KMS-11 (cell line): ENCODE measurements at regions not wholly inside any gene's neighbourhood (a gene's known extent, or its start where the extent isn't known, plus 50 kb on each side); places are given as distances from the start of the nearest gene placed in this dataset.

Experiments used
- H2AFZ ChIP-seq: fragments of 200-600 bp; sonication (generic); 2 replicates; pipeline ENCODE4 v1.6.1; 2016; ENCODE audit warnings: antibody characterized with exemption, mixed run types, low read depth
- H3K27ac ChIP-seq: fragments of 200-600 bp; sonication (generic); 2 replicates; pipeline ENCODE4 v1.6.1; 2016; ENCODE audit warnings: mild to moderate bottlenecking, mixed run types
- H3K27me3 ChIP-seq: fragments of 200-600 bp; sonication (generic); 2 replicates; pipeline ENCODE4 v1.6.1; 2017; ENCODE audit warnings: mild to moderate bottlenecking, low read depth, mixed run types, moderate library complexity; ENCODE audit not compliant: insufficient read depth
- H3K36me3 ChIP-seq: fragments of 200-600 bp; sonication (generic); 2 replicates; pipeline ENCODE4 v1.6.1; 2017; ENCODE audit warnings: mild to moderate bottlenecking, mixed run types; ENCODE audit not compliant: insufficient read depth
- H3K4me1 ChIP-seq: fragments of 200-600 bp; sonication (generic); 2 replicates; pipeline ENCODE4 v1.6.1; 2016; ENCODE audit warnings: mild to moderate bottlenecking, low read depth, mixed run types; ENCODE audit not compliant: poor library complexity, severe bottlenecking
- H3K4me2 ChIP-seq: fragments of 200-600 bp; sonication (generic); 2 replicates; pipeline ENCODE4 v1.7.0; 2016; ENCODE audit warnings: mild to moderate bottlenecking, mixed run types
- H3K4me3 ChIP-seq: fragments of 200-600 bp; sonication (generic); IDR thresholded peaks from 2 replicates; pipeline ENCODE4 v1.6.1; 2017; ENCODE audit warnings: low read depth, low read length, mixed read lengths; ENCODE audit not compliant: insufficient read depth
- H3K79me2 ChIP-seq: fragments of 200-600 bp; sonication (generic); 2 replicates; pipeline ENCODE4 v1.6.1; 2016; ENCODE audit warnings: low read depth, mixed run types; ENCODE audit not compliant: insufficient read depth
- H3K9ac ChIP-seq: fragments of 200-600 bp; sonication (generic); 2 replicates; pipeline ENCODE4 v1.6.1; 2016; ENCODE audit warnings: mild to moderate bottlenecking, mixed run types
- H4K20me1 ChIP-seq: fragments of 200-600 bp; sonication (generic); 2 replicates; pipeline ENCODE4 v1.6.1; 2016; ENCODE audit warnings: mild to moderate bottlenecking, mixed run types; ENCODE audit not compliant: insufficient read depth
- CTCF ChIP-seq: fragments of 200-600 bp; sonication (generic); conservative IDR thresholded peaks from 2 replicates; pipeline ENCODE4 v1.6.1; 2017; ENCODE audit warnings: low read depth, mild to moderate bottlenecking, antibody characterized with exemption, low read length, moderate library complexity, mixed read lengths

GRCh38 chr2:122539920-122540319, 784.5 kb downstream of the TSN start:
- H2AFZ ChIP-seq = no peak overlapping the region
- H3K27ac ChIP-seq = no peak overlapping the region
- H3K4me2 ChIP-seq = no peak overlapping the region
- TF ChIP-seq CTCF = no peak
- no peaks in the 10 kb centered on the region for H3K36me3 ChIP-seq
- H3K79me2 ChIP-seq = no peaks in the 10 kb centered on the region
- H3K4me3 ChIP-seq = no peak overlapping the region
- no peaks in the 10 kb centered on the region for H3K27me3 ChIP-seq
- H3K4me1 ChIP-seq = no peaks in the 10 kb centered on the region
- no peak overlapping the region for H3K9ac ChIP-seq
- no peaks in the 10 kb centered on the region for H4K20me1 ChIP-seq

DNA sequence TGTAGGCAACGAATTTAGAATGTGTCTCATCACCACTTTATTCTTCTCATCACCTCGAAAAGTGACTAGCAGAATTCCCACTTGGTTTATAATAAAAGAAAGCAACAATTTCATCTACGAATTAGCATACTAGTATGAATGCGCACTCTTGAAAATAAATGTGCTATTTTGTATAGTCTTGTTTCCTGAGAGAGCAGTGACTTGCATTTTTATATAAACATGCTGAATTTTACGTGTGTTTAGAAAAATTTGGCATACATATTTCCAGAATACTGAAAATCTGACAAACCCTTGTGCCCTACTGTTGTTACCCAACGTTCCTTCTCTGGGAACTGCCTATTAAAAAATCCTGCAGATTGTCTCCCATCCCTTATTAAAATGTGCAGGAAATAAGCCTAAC, 786.8 kb downstream of the TSN start:
- no peak overlapping the region for H3K4me3 ChIP-seq
- no peak for TF ChIP-seq CTCF
- no peaks in the 10 kb centered on the region for H4K20me1 ChIP-seq
- no peak overlapping the region for H3K9ac ChIP-seq
- no peak overlapping the region for H2AFZ ChIP-seq
- no peaks in the 10 kb centered on the region for H3K4me1 ChIP-seq
- H3K27me3 ChIP-seq = no peaks in the 10 kb centered on the region
- no peak overlapping the region for H3K4me2 ChIP-seq
- H3K27ac ChIP-seq = no peak overlapping the region
- H3K36me3 ChIP-seq = no peaks in the 10 kb centered on the region
- H3K79me2 ChIP-seq = no peaks in the 10 kb centered on the region

- no peak overlapping the region for H2AFZ ChIP-seq
- H3K27ac ChIP-seq = no peak overlapping the region
Measured at GRCh38 chr2:122542646-122543045, 787.2 kb downstream of the TSN start.

GRCh38 chr2:122543815-122544214, 788.4 kb downstream of the TSN start:
- no peaks in the 10 kb centered on the region for H3K4me1 ChIP-seq
- TF ChIP-seq CTCF = no peak

More at GRCh38 chr2:122542646-122543045, 787.2 kb downstream of the TSN start:
- no peak overlapping the region for H3K9ac ChIP-seq
- H3K4me3 ChIP-seq = no peak overlapping the region
- no peaks in the 10 kb centered on the region for H3K27me3 ChIP-seq
- no peak overlapping the region for H3K4me2 ChIP-seq
- no peaks in the 10 kb centered on the region for H3K79me2 ChIP-seq
- H4K20me1 ChIP-seq = no peaks in the 10 kb centered on the region
- no peak for TF ChIP-seq CTCF
- no peaks in the 10 kb centered on the region for H3K4me1 ChIP-seq
- no peaks in the 10 kb centered on the region for H3K36me3 ChIP-seq

More at GRCh38 chr2:122543815-122544214, 788.4 kb downstream of the TSN start:
- no peak overlapping the region for H2AFZ ChIP-seq
- no peak overlapping the region for H3K9ac ChIP-seq
- H3K27ac ChIP-seq = no peak overlapping the region
- H3K4me2 ChIP-seq = no peak overlapping the region
- no peaks in the 10 kb centered on the region for H3K27me3 ChIP-seq
- H3K4me3 ChIP-seq = no peak overlapping the region
- H3K36me3 ChIP-seq = no peaks in the 10 kb centered on the region
- no peaks in the 10 kb centered on the region for H3K79me2 ChIP-seq
- H4K20me1 ChIP-seq = no peaks in the 10 kb centered on the region
